ENCODE measurements at regions not wholly inside any gene's neighbourhood (a gene's known extent, or its start where the extent isn't known, plus 50 kb on each side); places are given as distances from the start of the nearest gene placed in this dataset.
"Not testable (repeated sequence)": the region's sequence is repeated elsewhere in the genome, so short reads cannot be mapped to it uniquely, and the experiment has no call there.

DNA sequence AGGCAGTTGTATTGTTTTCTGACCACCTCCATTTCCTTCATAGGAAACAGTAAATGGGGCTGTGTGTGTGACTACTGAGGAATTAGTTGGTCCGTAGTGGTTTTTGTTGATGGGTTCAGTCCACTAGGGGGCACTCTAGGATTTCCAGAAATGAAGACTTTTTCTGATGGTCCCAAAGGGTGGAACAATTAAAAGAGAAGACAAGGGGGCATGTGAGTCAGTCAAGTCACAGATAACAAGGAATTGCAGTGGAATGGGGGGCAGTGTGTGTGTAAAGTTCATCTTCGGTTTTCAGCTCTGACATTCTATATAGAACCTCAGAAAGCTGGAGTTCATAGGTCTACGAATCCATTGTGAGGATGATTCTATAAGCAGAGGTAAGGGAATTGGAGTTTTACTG is 186.6 kb upstream of the OR4E1 start:
- no peak overlapping the region for H3K27ac ChIP-seq (ENCODE audit: low read depth, low read length)
- H3K27me3 ChIP-seq (ENCODE audit: control insufficient read depth, insufficient read depth, low read length), result no peaks in the 10 kb centered on the region
- ChIA-PET CTCF (no interaction called here), POLR2A (no interaction called here)
- TF ChIP-seq, protein P1, sequence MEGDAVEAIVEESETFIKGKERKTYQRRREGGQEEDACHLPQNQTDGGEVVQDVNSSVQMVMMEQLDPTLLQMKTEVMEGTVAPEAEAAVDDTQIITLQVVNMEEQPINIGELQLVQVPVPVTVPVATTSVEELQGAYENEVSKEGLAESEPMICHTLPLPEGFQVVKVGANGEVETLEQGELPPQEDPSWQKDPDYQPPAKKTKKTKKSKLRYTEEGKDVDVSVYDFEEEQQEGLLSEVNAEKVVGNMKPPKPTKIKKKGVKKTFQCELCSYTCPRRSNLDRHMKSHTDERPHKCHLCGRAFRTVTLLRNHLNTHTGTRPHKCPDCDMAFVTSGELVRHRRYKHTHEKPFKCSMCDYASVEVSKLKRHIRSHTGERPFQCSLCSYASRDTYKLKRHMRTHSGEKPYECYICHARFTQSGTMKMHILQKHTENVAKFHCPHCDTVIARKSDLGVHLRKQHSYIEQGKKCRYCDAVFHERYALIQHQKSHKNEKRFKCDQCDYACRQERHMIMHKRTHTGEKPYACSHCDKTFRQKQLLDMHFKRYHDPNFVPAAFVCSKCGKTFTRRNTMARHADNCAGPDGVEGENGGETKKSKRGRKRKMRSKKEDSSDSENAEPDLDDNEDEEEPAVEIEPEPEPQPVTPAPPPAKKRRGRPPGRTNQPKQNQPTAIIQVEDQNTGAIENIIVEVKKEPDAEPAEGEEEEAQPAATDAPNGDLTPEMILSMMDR (IDR thresholded peaks at IDR 0.05; ENCODE audit: low read depth, low read length), result peak; percentile 28
- H3K9me3 ChIP-seq (ENCODE audit: control insufficient read depth, insufficient read depth, low read length), result no peaks in the 10 kb centered on the region
- DNase-seq (ENCODE audit: low read depth, low spot score), result no peak
- H3K4me3 ChIP-seq (ENCODE audit: low read depth, low read length), result no peak overlapping the region

DNA sequence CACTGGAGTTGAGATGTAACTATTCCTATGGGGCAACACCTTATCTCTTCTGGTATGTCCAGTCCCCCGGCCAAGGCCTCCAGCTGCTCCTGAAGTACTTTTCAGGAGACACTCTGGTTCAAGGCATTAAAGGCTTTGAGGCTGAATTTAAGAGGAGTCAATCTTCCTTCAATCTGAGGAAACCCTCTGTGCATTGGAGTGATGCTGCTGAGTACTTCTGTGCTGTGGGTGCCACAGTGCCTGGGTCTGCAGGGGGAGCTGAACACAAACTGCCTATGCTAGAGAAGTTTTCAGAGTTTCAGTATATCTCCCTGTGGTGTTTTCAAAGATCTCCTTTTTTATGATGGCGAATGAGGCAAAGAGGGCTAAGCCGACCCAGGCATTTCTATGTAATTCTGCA is 179.2 kb upstream of the OR4E1 start:
- no peak for DNase-seq (ENCODE audit: low read depth, low spot score)
- CTCF ChIA-PET, result interaction anchor here (0.6 to 1.6 kb wide), 5 partner anchors 14 to 91 kb away, joined by 3 to 5 read pairs (median 4); no protein-coding TSS in a partner anchor
- TF ChIP-seq, protein P1 (IDR thresholded peaks at IDR 0.05; ENCODE audit: low read depth, low read length), result no peak
- no peak overlapping the region for H3K27ac ChIP-seq (ENCODE audit: low read depth, low read length)
- no peaks in the 10 kb centered on the region for H3K27me3 ChIP-seq (ENCODE audit: control insufficient read depth, insufficient read depth, low read length)
- POLR2A ChIA-PET, result no interaction called here
- H3K9me3 ChIP-seq (ENCODE audit: control insufficient read depth, insufficient read depth, low read length), result no peaks in the 10 kb centered on the region
- no peak overlapping the region for H3K4me3 ChIP-seq (ENCODE audit: low read depth, low read length)

DNA sequence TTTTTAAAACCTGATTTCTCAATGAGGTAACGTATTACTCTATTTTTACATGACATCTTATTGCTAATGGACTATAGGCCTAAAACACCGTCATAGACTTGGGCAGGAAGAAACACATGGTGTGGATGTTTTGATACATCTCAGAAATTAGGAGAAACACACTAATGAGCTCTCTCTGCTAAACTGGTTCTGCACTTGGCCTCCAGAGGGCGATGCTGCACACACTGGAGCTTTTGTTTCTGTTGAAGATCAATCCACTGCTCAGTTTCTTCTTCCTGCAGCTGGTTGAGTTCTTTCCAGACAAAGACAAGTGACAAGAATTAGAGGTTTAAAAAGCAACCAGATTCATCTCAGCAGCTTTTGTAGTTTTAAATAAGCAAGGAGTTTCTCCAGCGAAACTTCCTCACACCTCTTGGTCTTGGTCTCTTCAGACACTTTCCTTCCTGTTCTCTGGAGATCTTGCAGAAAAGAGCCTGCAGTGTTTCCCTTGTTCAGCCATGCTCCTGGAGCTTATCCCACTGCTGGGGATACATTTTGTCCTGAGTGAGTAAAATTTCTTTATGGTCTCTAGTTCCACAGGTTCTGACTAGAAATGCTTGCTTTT is 178.5 kb upstream of the OR4E1 start:
- H3K4me3 ChIP-seq (ENCODE audit: low read depth, low read length), result no peak overlapping the region
- H3K9me3 ChIP-seq (ENCODE audit: control insufficient read depth, insufficient read depth, low read length), result no peaks in the 10 kb centered on the region
- H3K27me3 ChIP-seq (ENCODE audit: control insufficient read depth, insufficient read depth, low read length), result no peaks in the 10 kb centered on the region
- DNase-seq (ENCODE audit: low read depth, low spot score), result no peak
- POLR2A ChIA-PET, result no interaction called here
- CTCF ChIA-PET, result interaction anchor here (0.6 to 1.6 kb wide), 12 partner anchors 9 to 1252 kb away, joined by 3 to 5 read pairs (median 4); no protein-coding TSS in a partner anchor
- TF ChIP-seq, protein P1 (IDR thresholded peaks at IDR 0.05; ENCODE audit: low read depth, low read length), result peak; percentile 72
- H3K27ac ChIP-seq (ENCODE audit: low read depth, low read length), result no peak overlapping the region

DNA sequence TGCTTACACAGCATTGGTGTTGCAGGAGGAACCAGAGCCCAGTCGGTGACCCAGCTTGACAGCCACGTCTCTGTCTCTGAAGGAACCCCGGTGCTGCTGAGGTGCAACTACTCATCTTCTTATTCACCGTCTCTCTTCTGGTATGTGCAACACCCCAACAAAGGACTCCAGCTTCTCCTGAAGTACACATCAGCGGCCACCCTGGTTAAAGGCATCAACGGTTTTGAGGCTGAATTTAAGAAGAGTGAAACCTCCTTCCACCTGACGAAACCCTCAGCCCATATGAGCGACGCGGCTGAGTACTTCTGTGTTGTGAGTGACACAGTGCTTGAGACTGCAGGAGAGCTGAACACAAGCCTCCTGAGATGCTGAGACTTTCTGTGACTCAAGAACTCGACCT is 173.3 kb upstream of the OR4E1 start:
- H3K9me3 ChIP-seq (ENCODE audit: control insufficient read depth, insufficient read depth, low read length); H3K27me3 ChIP-seq (ENCODE audit: control insufficient read depth, insufficient read depth, low read length); H3K4me3 ChIP-seq (ENCODE audit: low read depth, low read length); POLR2A ChIA-PET; H3K27ac ChIP-seq (ENCODE audit: low read depth, low read length); DNase-seq (ENCODE audit: low read depth, low spot score): not testable (repeated sequence)
- CTCF ChIA-PET, result interaction anchor here (0.9 kb wide), 1 partner anchor 12 kb away, joined by 3 read pairs; no protein-coding TSS in a partner anchor

DNA sequence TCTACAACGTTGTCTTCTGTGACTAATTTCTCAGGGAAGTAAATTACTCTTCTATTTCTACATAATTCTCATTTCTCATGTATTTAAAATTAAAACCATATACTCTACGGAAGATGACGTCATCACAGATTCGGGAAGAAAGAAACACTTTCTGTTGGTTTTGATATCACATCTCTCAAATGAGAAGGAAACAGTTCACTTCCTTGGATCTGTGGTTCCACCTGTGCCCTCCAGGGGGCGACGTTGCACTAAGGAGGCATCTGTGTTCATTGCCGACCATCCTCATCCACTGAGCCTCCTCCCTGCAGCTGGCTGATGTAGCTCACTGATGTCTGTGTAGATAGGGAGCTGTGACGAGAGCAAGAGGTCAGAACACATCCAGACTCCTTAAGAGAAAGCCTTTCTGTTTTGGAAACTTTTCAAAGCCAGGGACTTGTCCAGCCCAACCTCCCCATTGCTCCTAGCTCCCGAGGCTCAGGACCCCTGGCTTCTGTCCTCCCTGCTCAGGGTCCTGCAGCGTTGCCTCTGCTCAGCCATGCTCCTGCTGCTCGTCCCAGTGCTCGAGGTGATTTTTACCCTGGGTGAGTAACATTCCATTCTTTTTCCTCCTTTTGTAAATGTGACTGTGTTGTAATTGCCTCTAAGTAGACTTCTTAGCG is 172.7 kb upstream of the OR4E1 start:
- H3K27me3 ChIP-seq (ENCODE audit: control insufficient read depth, insufficient read depth, low read length), result no peaks in the 10 kb centered on the region
- H3K9me3 ChIP-seq (ENCODE audit: control insufficient read depth, insufficient read depth, low read length), result no peaks in the 10 kb centered on the region
- DNase-seq (ENCODE audit: low read depth, low spot score), result no peak
- ChIA-PET POLR2A (no interaction called here), CTCF (interaction anchor here (0.5 to 1.4 kb wide), 4 partner anchors 9 to 72 kb away, joined by 3 to 4 read pairs (median 3); no protein-coding TSS in a partner anchor)
- TF ChIP-seq, protein P1 (IDR thresholded peaks at IDR 0.05; ENCODE audit: low read depth, low read length), result peak; percentile 49
- H3K27ac ChIP-seq (ENCODE audit: low read depth, low read length), result no peak overlapping the region
- no peak overlapping the region for H3K4me3 ChIP-seq (ENCODE audit: low read depth, low read length)
